ENCODE measurements at regions not wholly inside any gene's neighbourhood (a gene's known extent, or its start where the extent isn't known, plus 50 kb on each side); places are given as distances from the start of the nearest gene placed in this dataset.

DNA sequence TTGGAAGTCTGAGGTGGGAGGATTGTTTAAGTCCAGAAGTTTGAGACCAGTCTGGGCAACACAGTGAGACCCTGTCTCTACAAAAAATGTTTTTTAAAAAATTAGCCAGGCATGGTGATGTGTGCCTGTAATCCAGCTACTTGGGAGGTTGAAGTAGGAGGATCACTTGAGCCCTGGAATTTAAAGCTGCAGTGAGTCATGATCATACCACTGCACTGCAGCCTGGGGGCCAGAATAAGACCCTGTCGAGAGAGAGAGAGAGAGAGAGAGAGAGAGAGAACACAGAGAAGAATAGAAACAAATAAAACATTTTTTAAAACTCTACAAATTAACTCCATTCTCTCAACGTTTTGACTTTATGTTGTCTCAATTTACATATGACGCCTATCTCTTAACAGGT, 111.8 kb downstream of the BARX1 start:
- no peaks in the 10 kb centered on the region for H3K27me3 ChIP-seq
- H3K9me3 ChIP-seq = peaks cover 3% of the 10 kb centered on the region
- H3K36me3 ChIP-seq = no peaks in the 10 kb centered on the region
- TF ChIP-seq CTCF (IDR thresholded peaks at IDR 0.05) = no peak
- TF ChIP-seq POLR2A (IDR thresholded peaks at IDR 0.05) = no peak
- no peak for DNase-seq
- WGBS, 2 donors = 62 to 68% methylated on average over 3 of the region's 3 CpGs
- no peak overlapping the region for H3K4me3 ChIP-seq (replicated peaks in 1 of 3)
- no peak overlapping the region for H3K27ac ChIP-seq
- no peaks in the 10 kb centered on the region for H3K4me1 ChIP-seq
- intact Hi-C loops (cut with DNase I) = no loop called here

DNA sequence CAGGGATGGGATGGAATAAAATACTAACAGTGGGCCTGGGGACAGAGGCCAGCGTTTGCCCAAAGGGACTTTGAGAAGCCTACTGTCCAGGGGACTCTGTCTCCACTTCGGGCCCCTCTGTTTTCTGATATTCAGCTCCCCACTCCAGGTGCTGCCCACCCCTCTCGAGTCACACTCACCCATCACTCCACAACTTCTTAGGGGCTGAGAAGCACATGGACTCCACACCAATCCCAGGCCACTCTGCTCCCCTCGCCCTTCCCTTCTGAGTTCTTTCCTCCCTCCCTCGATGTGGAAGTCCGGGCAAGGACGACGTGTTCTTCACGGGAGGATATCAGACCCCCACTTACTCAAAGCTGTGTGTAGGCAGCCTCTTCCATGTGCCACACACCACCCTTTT, 124.5 kb downstream of the BARX1 start:
- H3K9me3 ChIP-seq = no peaks in the 10 kb centered on the region
- WGBS, 2 donors = 69 to 80% methylated on average over 9 of the region's 9 CpGs
- H3K4me3 ChIP-seq (replicated peaks in 1 of 3) = no peak overlapping the region
- H3K27ac ChIP-seq = no peak overlapping the region
- TF ChIP-seq POLR2A (IDR thresholded peaks at IDR 0.05) = no peak
- no peak for TF ChIP-seq CTCF (IDR thresholded peaks at IDR 0.05)
- H3K36me3 ChIP-seq = no peaks in the 10 kb centered on the region
- intact Hi-C loops (cut with DNase I) = no loop called here
- no peak for DNase-seq
- H3K4me1 ChIP-seq = peaks cover 0 to 6% of the 10 kb centered on the region in 2 donors
- no peaks in the 10 kb centered on the region for H3K27me3 ChIP-seq

- DNase-seq = no peak
- no peak for TF ChIP-seq POLR2A (IDR thresholded peaks at IDR 0.05)
- no peak for TF ChIP-seq CTCF (IDR thresholded peaks at IDR 0.05)
- H3K27ac ChIP-seq = no peak overlapping the region
- H3K27me3 ChIP-seq = no peaks in the 10 kb centered on the region
- no peaks in the 10 kb centered on the region for H3K36me3 ChIP-seq
- peaks cover 0 to 6% of the 10 kb centered on the region in 2 donors for H3K4me1 ChIP-seq
- intact Hi-C loops (cut with DNase I) = no loop called here
- WGBS, 2 donors = 65 to 66% methylated on average over 7 to 8 of the region's 8 CpGs
- no peaks in the 10 kb centered on the region for H3K9me3 ChIP-seq
- H3K4me3 ChIP-seq (replicated peaks in 1 of 3) = no peak overlapping the region
Measured at GRCh38 chr9:93830012-93830596, 125.1 kb downstream of the BARX1 start.

GRCh38 chr9:93829271-93830011, 125.7 kb downstream of the BARX1 start:
- DNase-seq = no peak
- intact Hi-C loops (cut with DNase I) = no loop called here
- 70 to 77% methylated on average over 10 to 15 of the region's 15 CpGs for WGBS, 2 donors
- H3K27ac ChIP-seq = no peak overlapping the region
- no peaks in the 10 kb centered on the region for H3K27me3 ChIP-seq
- peaks cover 0 to 6% of the 10 kb centered on the region in 2 donors for H3K4me1 ChIP-seq
- H3K9me3 ChIP-seq = no peaks in the 10 kb centered on the region
- H3K4me3 ChIP-seq (replicated peaks in 1 of 3) = no peak overlapping the region
- H3K36me3 ChIP-seq = no peaks in the 10 kb centered on the region
- TF ChIP-seq POLR2A (IDR thresholded peaks at IDR 0.05) (no peak), CTCF (IDR thresholded peaks at IDR 0.05) (no peak)

GRCh38 chr9:93828331-93829097, 126.6 kb downstream of the BARX1 start:
- no peaks in the 10 kb centered on the region for H3K36me3 ChIP-seq
- no peaks in the 10 kb centered on the region for H3K9me3 ChIP-seq
- H3K27ac ChIP-seq = no peak overlapping the region
- 83 to 86% methylated on average over 13 of the region's 13 CpGs for WGBS, 2 donors
- DNase-seq = no peak
- H3K4me1 ChIP-seq = peaks cover 0 to 6% of the 10 kb centered on the region in 2 donors
- intact Hi-C loops (cut with DNase I) = no loop called here
- H3K4me3 ChIP-seq (replicated peaks in 1 of 3) = no peak overlapping the region
- no peaks in the 10 kb centered on the region for H3K27me3 ChIP-seq
- no peak for TF ChIP-seq CTCF (IDR thresholded peaks at IDR 0.05)
- TF ChIP-seq POLR2A (IDR thresholded peaks at IDR 0.05) = no peak

All from thyroid gland (tissue), 4 donors.